H9 (cell line): ENCODE measurements at regions not wholly inside any gene's neighbourhood (a gene's known extent, or its start where the extent isn't known, plus 50 kb on each side); places are given as distances from the start of the nearest gene placed in this dataset.

Source experiments
- DNase-seq: peaks from one replicate; pipeline ENCODE4 v3.0.0-alpha.2; 2017
- H2AFZ ChIP-seq: one replicate; pipeline ENCODE4 v1.6.1; 2013; ENCODE audit warnings: mild to moderate bottlenecking, low read length, control low read depth, moderate library complexity
- H2AK5ac ChIP-seq: 2 replicates; pipeline ENCODE4 v1.6.1; 2013; ENCODE audit warnings: low read length, control low read depth, mixed read lengths; ENCODE audit not compliant: insufficient read length
- H2BK120ac ChIP-seq: one replicate; pipeline ENCODE4 v1.6.1; 2013; ENCODE audit warnings: low read depth, mild to moderate bottlenecking, low read length, control low read depth, inconsistent platforms; ENCODE audit not compliant: poor library complexity, severe bottlenecking
- H2BK12ac ChIP-seq: 2 replicates; pipeline ENCODE4 v1.6.1; 2013; ENCODE audit warnings: low read length, control low read depth, mixed read lengths, low read depth; ENCODE audit not compliant: insufficient read length
- H2BK15ac ChIP-seq: 2 replicates; pipeline ENCODE4 v1.6.1; 2013; ENCODE audit warnings: low read depth, low read length, control low read depth
- H2BK20ac ChIP-seq: one replicate; pipeline ENCODE4 v1.6.1; 2013; ENCODE audit warnings: low read depth, mild to moderate bottlenecking, low read length, control low read depth, inconsistent platforms; ENCODE audit not compliant: poor library complexity, severe bottlenecking
- H2BK5ac ChIP-seq: 2 replicates; pipeline ENCODE4 v1.6.1; 2013; ENCODE audit warnings: low read length, control low read depth, mixed read lengths; ENCODE audit not compliant: insufficient read length
- H3K14ac ChIP-seq: 2 replicates; pipeline ENCODE4 v1.6.1; 2013; ENCODE audit warnings: low read length, control low read depth; ENCODE audit not compliant: insufficient read depth
- H3K18ac ChIP-seq: 2 replicates; pipeline ENCODE4 v1.6.1; 2013; ENCODE audit warnings: low read depth, mild to moderate bottlenecking, mixed read lengths, low read length, control low read depth; ENCODE audit not compliant: insufficient read length
- H3K23ac ChIP-seq: 2 replicates; pipeline ENCODE4 v1.6.1; 2013; ENCODE audit warnings: low read length, control low read depth, mixed read lengths, low read depth; ENCODE audit not compliant: insufficient read length
- H3K23me2 ChIP-seq: 2 replicates; pipeline ENCODE4 v1.6.1; 2013; ENCODE audit warnings: low read depth, mild to moderate bottlenecking, mixed read lengths, low read length, control low read depth; ENCODE audit not compliant: insufficient read length, poor library complexity, severe bottlenecking
- H3K27ac ChIP-seq: 2 replicates; pipeline ENCODE4 v1.5.1; 2013; ENCODE audit warnings: low read length, control low read depth, mixed read lengths, low read depth; ENCODE audit not compliant: insufficient read length
- H3K27me3 ChIP-seq: 2 replicates; pipeline ENCODE4 v1.6.1; 2013; ENCODE audit warnings: low read length, control low read depth, inconsistent platforms; ENCODE audit not compliant: insufficient read depth
- H3K4ac ChIP-seq: 2 replicates; pipeline ENCODE4 v1.6.1; 2013; ENCODE audit warnings: low read depth, mild to moderate bottlenecking, control low read depth, inconsistent platforms, low read length, moderate library complexity
- H3K4me1 ChIP-seq: 2 replicates; pipeline ENCODE4 v1.6.1; 2013; ENCODE audit warnings: low read length, control low read depth, inconsistent platforms; ENCODE audit not compliant: insufficient read depth
- H3K4me2 ChIP-seq: 2 replicates; pipeline ENCODE4 v1.6.1; 2013; ENCODE audit warnings: low read length, control low read depth, mixed read lengths; ENCODE audit not compliant: insufficient read length, insufficient read depth
- H3K56ac ChIP-seq: 2 replicates; pipeline ENCODE4 v1.6.1; 2013; ENCODE audit warnings: low read depth, mild to moderate bottlenecking, mixed read lengths, low read length, control low read depth; ENCODE audit not compliant: insufficient read length
- H3K79me1 ChIP-seq: 2 replicates; pipeline ENCODE4 v1.6.1; 2013; ENCODE audit warnings: low read depth, mild to moderate bottlenecking, moderate library complexity, low read length, control low read depth, inconsistent platforms; ENCODE audit not compliant: insufficient read depth, poor library complexity, severe bottlenecking
- H3K79me2 ChIP-seq: 2 replicates; pipeline ENCODE4 v1.6.1; 2013; ENCODE audit warnings: low read length, control low read depth, inconsistent platforms; ENCODE audit not compliant: insufficient read depth
- H3K9ac ChIP-seq: 2 replicates; pipeline ENCODE4 v1.6.1; 2013; ENCODE audit warnings: low read length, control low read depth, mixed read lengths; ENCODE audit not compliant: insufficient read length; ENCODE audit errors: extremely low read depth
- H3K9me3 ChIP-seq: one replicate; pipeline ENCODE4 v1.6.1; 2013; ENCODE audit warnings: low read depth, low read length, inconsistent platforms; ENCODE audit not compliant: control insufficient read depth
- H3T11ph ChIP-seq: one replicate; pipeline ENCODE4 v1.6.1; 2013; ENCODE audit warnings: mild to moderate bottlenecking, low read length, control low read depth, inconsistent platforms
- H4K20me1 ChIP-seq: one replicate; pipeline ENCODE4 v1.6.1; 2013; ENCODE audit not compliant: control insufficient read depth, insufficient read length, insufficient read depth
- H4K5ac ChIP-seq: 2 replicates; pipeline ENCODE4 v1.6.1; 2013; ENCODE audit warnings: low read depth, mild to moderate bottlenecking, mixed read lengths, low read length, control low read depth; ENCODE audit not compliant: insufficient read length
- H4K8ac ChIP-seq: replicated peaks from 2 replicates; pipeline ENCODE4 v1.6.1; 2013; ENCODE audit warnings: low read length, control low read depth, mixed read lengths, low read depth; ENCODE audit not compliant: insufficient read length
- H4K91ac ChIP-seq: 2 replicates; pipeline ENCODE4 v1.6.1; 2013; ENCODE audit warnings: low read depth, mild to moderate bottlenecking, moderate library complexity, mixed read lengths, low read length, control low read depth; ENCODE audit not compliant: insufficient read length
- H3K27ac Mint-ChIP-seq, 3 experiments: 2 replicates in 2 of 3; 3 replicates in 1 of 3; pipeline ENCODE4 v1.8.0; 2020 to 2021; ENCODE audit warnings: mixed read lengths in 3 of 3, mild to moderate bottlenecking in 1 of 3, moderate library complexity in 1 of 3
- H3K27me3 Mint-ChIP-seq: 2 replicates; pipeline ENCODE4 v1.8.0; 2021; ENCODE audit warnings: low read depth, mild to moderate bottlenecking, moderate library complexity, mixed read lengths
- H3K36me3 Mint-ChIP-seq, 3 experiments: 2 replicates in 2 of 3; 3 replicates in 1 of 3; pipeline ENCODE4 v1.8.0; 2020 to 2021; ENCODE audit warnings: low read depth in 3 of 3, mixed read lengths in 3 of 3; ENCODE audit not compliant: insufficient read depth in 1 of 3
- H3K4me1 Mint-ChIP-seq, 2 experiments: 2 replicates each; pipeline ENCODE4 v1.8.0; 2020; ENCODE audit warnings: mixed read lengths in 2 of 2
- H3K4me3 Mint-ChIP-seq, 2 experiments: 2 replicates in 1 of 2; 3 replicates in 1 of 2; pipeline ENCODE4 v1.8.0; 2020 to 2021; ENCODE audit warnings: mild to moderate bottlenecking in 2 of 2, mixed read lengths in 2 of 2, moderate library complexity in 1 of 2
- H3K9me3 Mint-ChIP-seq, 2 experiments: 2 replicates in 1 of 2; 3 replicates in 1 of 2; pipeline ENCODE4 v1.8.0; 2020; ENCODE audit warnings: mild to moderate bottlenecking in 2 of 2, mixed read lengths in 2 of 2, moderate library complexity in 1 of 2
- WGBS: extraction: QIAGEN DNeasy Blood & Tissue Kit; methylation state at CpG from one replicate; pipeline ENCODE4 v1.1.7; 2013; ENCODE audit warnings: missing lambda C conversion rate, low lambda C conversion rate, mixed read lengths; ENCODE audit not compliant: insufficient read length; ENCODE audit errors: extremely low coverage; 5-methylcytosine and 5-hydroxymethylcytosine counted together
- TF ChIP-seq, protein P1 (sequence below): fragments of 200-600 bp; sonication (generic); conservative IDR thresholded peaks from 3 replicates; pipeline ENCODE4 v1.8.0; 2021; ENCODE audit warnings: antibody characterized with exemption, mild to moderate bottlenecking

DNA sequence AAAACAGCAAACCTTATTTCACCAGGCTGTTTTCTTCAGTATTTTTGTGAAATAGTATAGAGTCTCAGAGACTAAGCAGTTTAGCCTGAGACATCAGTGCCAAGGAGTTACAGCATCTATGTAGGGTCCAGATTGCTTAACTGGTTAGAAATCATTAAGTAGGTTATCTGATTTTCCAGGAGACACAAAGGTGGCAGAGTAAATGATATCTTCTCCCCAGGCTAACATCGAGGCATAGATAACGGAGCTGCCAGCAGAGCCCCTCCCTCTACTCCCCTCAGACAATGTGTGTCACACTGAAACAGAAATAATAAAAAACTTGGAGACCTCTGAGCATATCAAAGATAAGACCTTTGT lies 473.0 kb upstream of the CITED2 start:
- no peak overlapping the region for H2BK5ac ChIP-seq
- Mint-ChIP-seq H3K9me3 (peaks cover 3 to 7% of the 10 kb centered on the region in 2 experiments; a peak in 3 of 5 replicates), H3K36me3 (peaks cover 0 to 14% (median 0%) of the 10 kb centered on the region in 3 experiments; a peak in 2 of 7 replicates), H3K27me3 (no peaks in the 10 kb centered on the region; the same call in 1 of the 2 replicates), H3K27ac (no peak overlapping the region; a peak in 1 of 7 replicates), H3K4me1 (peaks cover 15 to 17% of the 10 kb centered on the region in 2 experiments), H3K4me3 (no peak overlapping the region)
- H2AK5ac ChIP-seq: no peak overlapping the region
- H2BK120ac ChIP-seq: no peak overlapping the region
- TF ChIP-seq, protein P1, sequence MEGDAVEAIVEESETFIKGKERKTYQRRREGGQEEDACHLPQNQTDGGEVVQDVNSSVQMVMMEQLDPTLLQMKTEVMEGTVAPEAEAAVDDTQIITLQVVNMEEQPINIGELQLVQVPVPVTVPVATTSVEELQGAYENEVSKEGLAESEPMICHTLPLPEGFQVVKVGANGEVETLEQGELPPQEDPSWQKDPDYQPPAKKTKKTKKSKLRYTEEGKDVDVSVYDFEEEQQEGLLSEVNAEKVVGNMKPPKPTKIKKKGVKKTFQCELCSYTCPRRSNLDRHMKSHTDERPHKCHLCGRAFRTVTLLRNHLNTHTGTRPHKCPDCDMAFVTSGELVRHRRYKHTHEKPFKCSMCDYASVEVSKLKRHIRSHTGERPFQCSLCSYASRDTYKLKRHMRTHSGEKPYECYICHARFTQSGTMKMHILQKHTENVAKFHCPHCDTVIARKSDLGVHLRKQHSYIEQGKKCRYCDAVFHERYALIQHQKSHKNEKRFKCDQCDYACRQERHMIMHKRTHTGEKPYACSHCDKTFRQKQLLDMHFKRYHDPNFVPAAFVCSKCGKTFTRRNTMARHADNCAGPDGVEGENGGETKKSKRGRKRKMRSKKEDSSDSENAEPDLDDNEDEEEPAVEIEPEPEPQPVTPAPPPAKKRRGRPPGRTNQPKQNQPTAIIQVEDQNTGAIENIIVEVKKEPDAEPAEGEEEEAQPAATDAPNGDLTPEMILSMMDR: no peak
- no peak overlapping the region for H3K4me2 ChIP-seq
- H3K4me1 ChIP-seq: no peaks in the 10 kb centered on the region
- DNase-seq: no peak
- no peaks in the 10 kb centered on the region for H4K20me1 ChIP-seq
- no peaks in the 10 kb centered on the region for H3K9me3 ChIP-seq
- H3K79me2 ChIP-seq: no peaks in the 10 kb centered on the region
- no peak overlapping the region for H3K56ac ChIP-seq
- no CpG with 5 or more reads among the region's 2 CpGs for WGBS
- no peak overlapping the region for H3K27ac ChIP-seq
- no peak overlapping the region for H2BK15ac ChIP-seq
- no peak overlapping the region for H3K4ac ChIP-seq
- no peak overlapping the region for H3K9ac ChIP-seq
- H3K18ac ChIP-seq: no peak overlapping the region
- H3K79me1 ChIP-seq: no peaks in the 10 kb centered on the region
- H4K5ac ChIP-seq: no peak overlapping the region
- no peaks in the 10 kb centered on the region for H3K27me3 ChIP-seq
- no peak overlapping the region for H3T11ph ChIP-seq
- H2BK20ac ChIP-seq: no peak overlapping the region
- H2AFZ ChIP-seq: no peak overlapping the region
- H3K23ac ChIP-seq: no peak overlapping the region
- H4K8ac ChIP-seq: no peak overlapping the region
- no peak overlapping the region for H2BK12ac ChIP-seq
- H4K91ac ChIP-seq: no peak overlapping the region
- no peak overlapping the region for H3K14ac ChIP-seq
- H3K23me2 ChIP-seq: no peaks in the 10 kb centered on the region
